AG08395 (cell line): ENCODE measurements at regions not wholly inside any gene's neighbourhood (a gene's known extent, or its start where the extent isn't known, plus 50 kb on each side); places are given as distances from the start of the nearest gene placed in this dataset.
"Not testable (repeated sequence)": the region's sequence is repeated elsewhere in the genome, so short reads cannot be mapped to it uniquely, and the experiment has no call there.

Experiments used
- DNase-seq: peaks from one replicate; pipeline ENCODE4 v3.0.0; 2012; ENCODE audit warnings: mixed read lengths, low spot score

- no peak for DNase-seq
Measured at GRCh38 chr6:119814609-119815400, 465.2 kb upstream of the MAN1A1 start.

- no peak for DNase-seq
Measured at GRCh38 chr6:119802464-119802863, 452.9 kb upstream of the MAN1A1 start.

- no peak for DNase-seq
Measured at GRCh38 chr6:119801056-119801455, 451.5 kb upstream of the MAN1A1 start.

DNA sequence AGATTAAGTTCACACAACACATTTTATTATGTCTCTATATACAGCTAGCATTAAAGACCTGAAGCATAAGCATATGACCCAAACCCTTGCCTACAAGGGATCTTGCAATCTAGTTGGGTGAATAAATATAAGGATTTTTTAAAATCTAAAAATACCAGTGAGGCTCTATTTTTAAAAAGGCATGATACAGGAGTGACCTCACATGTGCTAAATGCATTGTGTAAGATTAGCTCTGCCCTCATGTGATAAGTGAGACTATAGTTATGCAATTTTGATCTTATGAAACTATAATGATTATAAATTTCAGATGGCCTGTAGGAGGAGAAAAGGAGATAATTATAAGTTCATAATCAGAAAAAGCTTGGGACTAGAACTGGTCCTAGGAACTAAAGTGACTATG lies 451.0 kb upstream of the MAN1A1 start:
- no peak for DNase-seq

GRCh38 chr6:119799596-119800509 lies 450.3 kb upstream of the MAN1A1 start:
- DNase-seq = no peak

GRCh38 chr6:119791736-119792135 lies 442.2 kb upstream of the MAN1A1 start:
- DNase-seq = no peak

GRCh38 chr6:119781365-119781764 lies 431.8 kb upstream of the MAN1A1 start:
- no peak for DNase-seq

GRCh38 chr6:119768201-119768600 lies 418.6 kb upstream of the MAN1A1 start:
- no peak for DNase-seq

GRCh38 chr6:119764927-119765681 lies 415.5 kb upstream of the MAN1A1 start:
- no peak for DNase-seq

DNA sequence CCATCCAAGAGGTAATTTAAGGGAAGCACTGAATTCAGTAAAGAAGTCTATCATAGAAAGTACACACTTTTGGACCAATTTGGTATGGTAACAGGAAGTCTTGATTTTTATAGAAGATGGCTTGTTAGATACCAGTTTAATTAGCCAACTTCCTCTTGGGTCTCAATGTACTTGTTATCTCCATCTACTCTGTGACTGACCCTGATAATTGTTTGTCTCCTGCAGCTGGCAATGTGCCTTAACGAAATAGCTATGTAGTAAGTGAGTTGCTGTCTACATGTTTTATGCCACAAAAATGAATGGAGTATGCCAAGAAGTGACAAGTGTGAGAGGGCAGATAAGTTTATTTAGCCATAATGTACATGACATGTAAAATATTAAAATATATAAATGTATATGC lies 410.5 kb upstream of the MAN1A1 start:
- no peak for DNase-seq

DNA sequence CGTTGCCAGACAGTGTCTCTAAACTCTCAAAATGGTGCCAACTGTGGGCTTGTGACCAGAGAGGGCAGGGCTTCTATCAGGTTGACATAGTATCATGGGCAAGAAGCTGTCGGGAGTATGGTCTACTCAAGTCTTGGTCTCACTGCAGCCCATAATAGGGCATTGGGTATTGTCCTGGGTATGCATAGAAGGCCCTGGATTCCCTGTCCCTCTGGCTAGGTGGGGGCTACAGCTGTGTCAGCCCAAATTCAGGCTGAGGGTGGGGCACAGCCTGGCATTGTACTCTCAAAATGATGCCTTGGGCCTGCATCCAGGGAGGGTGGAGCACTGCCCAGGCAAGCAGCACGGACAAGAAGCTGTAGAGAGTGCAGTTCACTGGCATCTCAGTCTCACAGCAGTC lies 408.8 kb upstream of the MAN1A1 start:
- DNase-seq = no peak

DNA sequence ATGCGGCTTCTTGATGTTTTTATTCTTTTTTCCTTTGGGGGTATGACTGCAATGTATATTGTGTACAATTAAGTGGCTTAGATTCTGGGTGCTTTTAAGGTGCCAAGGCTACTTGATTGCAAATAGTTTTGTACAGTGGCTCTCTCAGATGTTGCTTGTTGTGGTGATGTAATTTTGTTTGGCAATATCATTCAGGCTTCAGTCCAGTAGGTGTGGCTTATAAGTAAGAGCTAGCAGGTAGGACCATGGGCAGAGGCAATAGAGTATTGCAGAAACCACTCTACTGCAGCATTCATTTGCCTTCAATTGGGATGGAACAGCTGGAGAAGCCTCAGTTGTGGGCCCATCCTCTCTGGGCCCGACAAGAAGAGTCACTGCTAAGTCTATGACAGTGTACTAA lies 407.9 kb upstream of the MAN1A1 start:
- no peak for DNase-seq

DNA sequence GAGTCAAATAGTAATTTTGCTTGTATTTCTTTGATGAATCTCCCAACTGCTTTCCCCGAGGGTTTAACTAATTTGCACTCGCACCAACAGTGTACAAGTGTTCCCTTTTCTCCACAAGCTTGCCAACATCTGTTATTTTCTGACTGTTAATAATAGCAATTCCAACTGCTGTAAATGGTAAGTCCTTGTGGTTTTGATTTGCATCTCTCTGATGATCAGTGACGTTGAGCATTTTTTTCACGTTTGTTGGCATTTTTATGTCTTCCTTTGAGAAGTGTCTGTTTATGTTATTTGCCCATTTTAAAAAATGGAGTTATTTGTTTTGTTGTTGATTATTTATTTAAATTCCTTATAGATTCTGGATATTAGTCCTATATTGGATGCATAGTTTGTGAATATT lies 399.8 kb upstream of the MAN1A1 start:
- no peak for DNase-seq

- not testable (repeated sequence) for DNase-seq
Measured at GRCh38 chr6:119748535-119748934, 399.0 kb upstream of the MAN1A1 start.

DNA sequence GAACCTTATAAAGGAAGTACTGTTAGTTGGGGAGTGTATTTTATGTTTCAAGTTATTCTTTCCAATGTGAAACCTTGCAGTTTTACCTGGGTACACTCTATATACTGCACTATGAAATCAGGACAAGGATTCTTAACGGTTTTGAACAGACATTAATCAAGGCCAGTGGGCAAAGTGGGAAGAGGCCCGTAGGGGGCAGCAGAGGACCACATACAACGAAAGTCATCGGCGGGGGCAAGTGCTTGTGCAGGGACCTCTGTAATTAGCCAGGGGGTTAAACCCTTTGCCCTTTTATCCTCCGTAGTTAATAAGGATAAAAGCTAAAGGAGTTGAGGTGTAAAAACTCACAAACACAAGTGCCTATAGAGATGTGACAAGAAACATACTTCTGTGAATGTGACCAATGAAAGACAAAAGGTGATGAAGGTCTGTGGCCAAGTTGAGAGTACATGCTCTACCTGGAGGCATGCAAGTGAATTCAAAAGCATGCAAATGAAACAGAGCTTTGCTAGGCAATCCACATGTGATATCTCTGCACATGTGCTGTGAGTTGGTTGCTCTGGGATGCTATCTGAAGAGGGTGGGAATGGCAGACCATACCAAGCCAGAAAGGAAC lies 392.7 kb upstream of the MAN1A1 start:
- peak; percentile 44 for DNase-seq

DNA sequence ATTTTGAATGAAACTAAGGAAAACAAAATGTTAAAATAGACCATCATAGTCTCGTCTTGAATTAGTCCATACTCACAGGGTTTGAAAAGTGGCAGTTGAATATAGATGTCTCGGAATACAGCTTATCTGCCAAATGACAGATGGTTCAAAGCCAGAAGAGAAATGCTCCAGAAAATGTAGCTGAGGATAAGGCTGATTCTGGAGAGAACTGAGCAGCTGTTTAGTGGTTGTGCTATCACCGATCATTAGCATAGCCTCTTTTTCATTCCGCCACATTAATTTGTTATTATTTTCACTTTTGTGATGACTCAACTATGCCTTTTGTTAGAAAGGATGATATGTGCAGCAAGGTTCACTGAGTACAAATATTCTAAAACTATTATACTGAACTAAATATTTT lies 390.2 kb upstream of the MAN1A1 start:
- no peak for DNase-seq

GRCh38 chr6:119738425-119738824 lies 388.9 kb upstream of the MAN1A1 start:
- DNase-seq = no peak

DNA sequence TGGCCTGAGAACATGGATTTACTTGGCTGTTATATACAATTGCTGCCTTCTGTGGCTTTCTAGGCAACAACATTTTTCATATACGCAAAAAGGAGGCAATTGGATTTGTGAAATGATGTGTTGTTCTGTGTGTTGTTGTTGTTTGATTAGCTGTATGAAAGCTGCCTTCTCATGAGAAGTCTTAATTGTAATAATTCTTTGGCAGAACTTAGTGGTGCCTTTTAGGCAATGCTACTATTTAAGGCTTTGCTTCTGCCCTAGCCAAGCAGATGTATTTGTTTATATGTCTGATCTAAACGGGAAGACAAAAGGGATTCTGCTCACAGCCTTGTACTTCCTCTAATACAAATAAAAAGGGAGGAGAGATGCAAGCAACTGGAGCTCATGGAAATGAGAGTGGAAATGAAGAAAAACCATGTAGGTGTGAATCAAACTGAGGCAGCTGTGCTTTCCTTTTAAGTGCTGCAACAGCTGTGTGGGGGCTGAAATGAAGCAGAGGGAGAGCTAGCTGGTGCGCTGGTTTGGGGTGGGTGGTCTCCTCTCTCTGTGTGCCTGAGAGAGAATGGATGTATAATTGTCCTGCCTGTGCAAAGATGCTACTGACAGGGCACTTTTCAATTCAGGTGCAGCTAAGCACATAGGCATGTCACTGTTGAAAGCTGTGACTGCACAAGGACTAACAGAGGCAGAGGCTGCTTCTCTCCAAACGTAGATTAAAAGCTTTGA lies 386.9 kb upstream of the MAN1A1 start:
- DNase-seq = no peak

GRCh38 chr6:119735530-119735929 lies 386.0 kb upstream of the MAN1A1 start:
- no peak for DNase-seq

GRCh38 chr6:119734227-119734626 lies 384.7 kb upstream of the MAN1A1 start:
- DNase-seq = no peak

DNA sequence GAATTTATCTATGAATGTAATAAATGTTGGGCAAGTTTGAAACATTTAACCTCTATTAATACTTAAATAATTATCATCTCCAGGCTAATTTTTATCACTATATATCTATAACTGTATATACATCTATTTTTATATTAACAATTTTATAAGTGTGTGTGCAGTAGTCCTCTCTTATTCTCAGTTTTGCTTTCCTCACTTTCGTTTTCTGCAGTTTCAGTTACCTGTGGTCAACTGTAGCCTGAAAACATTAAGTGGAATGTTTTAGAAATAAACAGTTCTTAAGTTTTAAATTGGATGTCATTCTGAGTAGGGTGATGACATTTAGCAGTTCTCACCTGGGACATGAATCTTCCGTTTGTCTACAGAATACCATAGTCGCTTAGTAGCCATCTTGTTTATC lies 379.4 kb upstream of the MAN1A1 start:
- DNase-seq = no peak
